ENCODE measurements at regions not wholly inside any gene's neighbourhood (a gene's known extent, or its start where the extent isn't known, plus 50 kb on each side); places are given as distances from the start of the nearest gene placed in this dataset.

DNA sequence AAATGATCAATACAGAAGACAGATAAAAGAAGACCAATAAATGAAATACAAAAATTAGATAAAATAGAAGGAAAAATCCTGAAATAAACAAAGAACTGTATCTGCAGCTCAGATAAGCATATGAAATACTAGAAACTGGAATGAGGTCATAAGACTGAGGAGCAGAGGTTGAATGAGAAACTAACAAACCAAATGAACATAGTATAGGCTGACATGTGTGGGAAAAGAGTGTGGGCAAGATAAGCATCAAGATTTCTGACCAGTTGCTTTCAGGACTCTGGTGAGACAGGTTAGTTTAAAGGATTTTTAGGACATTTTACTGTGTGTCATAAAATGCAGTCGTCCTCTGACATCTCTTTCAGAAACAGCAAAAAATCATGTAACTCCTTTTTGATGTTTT lies 2073.2 kb upstream of the TENM3 start:
- no peak overlapping the region for H3K4me3 ChIP-seq (replicated peaks; ENCODE audit: insufficient read depth, low read length)
- H3K27me3 ChIP-seq (ENCODE audit: insufficient read depth, poor library complexity, severe bottlenecking) = no peaks in the 10 kb centered on the region
- no peak overlapping the region for H3K27ac ChIP-seq (replicated peaks)
- DNase-seq (ENCODE audit: low read depth in 1 of 2, low spot score in 1 of 2) = no peak
- TF ChIP-seq REST (IDR thresholded peaks at IDR 0.05; ENCODE audit: insufficient replicate concordance, low read depth) = no peak
- no peak for TF ChIP-seq SPI1 (IDR thresholded peaks at IDR 0.05; ENCODE audit: borderline replicate concordance, low read depth)
- no peak for TF ChIP-seq GABPA (IDR thresholded peaks at IDR 0.05; ENCODE audit: low read depth)
- TF ChIP-seq, protein P1, sequence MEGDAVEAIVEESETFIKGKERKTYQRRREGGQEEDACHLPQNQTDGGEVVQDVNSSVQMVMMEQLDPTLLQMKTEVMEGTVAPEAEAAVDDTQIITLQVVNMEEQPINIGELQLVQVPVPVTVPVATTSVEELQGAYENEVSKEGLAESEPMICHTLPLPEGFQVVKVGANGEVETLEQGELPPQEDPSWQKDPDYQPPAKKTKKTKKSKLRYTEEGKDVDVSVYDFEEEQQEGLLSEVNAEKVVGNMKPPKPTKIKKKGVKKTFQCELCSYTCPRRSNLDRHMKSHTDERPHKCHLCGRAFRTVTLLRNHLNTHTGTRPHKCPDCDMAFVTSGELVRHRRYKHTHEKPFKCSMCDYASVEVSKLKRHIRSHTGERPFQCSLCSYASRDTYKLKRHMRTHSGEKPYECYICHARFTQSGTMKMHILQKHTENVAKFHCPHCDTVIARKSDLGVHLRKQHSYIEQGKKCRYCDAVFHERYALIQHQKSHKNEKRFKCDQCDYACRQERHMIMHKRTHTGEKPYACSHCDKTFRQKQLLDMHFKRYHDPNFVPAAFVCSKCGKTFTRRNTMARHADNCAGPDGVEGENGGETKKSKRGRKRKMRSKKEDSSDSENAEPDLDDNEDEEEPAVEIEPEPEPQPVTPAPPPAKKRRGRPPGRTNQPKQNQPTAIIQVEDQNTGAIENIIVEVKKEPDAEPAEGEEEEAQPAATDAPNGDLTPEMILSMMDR (IDR thresholded peaks at IDR 0.05; ENCODE audit: insufficient read depth, low read length) = no peak
- TF ChIP-seq POLR2AphosphoS5 (IDR thresholded peaks at IDR 0.05; ENCODE audit: low read depth) = no peak

DNA sequence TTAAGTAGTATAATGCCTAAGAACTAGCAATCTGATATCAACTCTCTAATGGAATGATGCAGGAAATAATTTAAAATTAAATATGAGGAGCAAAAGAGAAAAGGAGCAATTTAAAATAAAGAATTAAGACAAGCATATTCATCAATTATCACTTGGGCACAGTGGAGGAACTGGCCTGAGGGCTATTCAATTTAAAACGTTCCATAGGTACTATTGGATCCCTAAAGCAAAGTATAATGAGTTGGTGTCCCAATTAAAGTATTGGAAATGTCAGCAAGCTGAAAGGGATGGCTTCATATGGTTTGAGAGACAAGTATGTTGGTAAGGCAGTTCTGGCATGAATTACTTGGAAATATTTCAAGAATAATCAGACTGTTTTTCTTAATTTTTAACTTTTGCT lies 2064.1 kb upstream of the TENM3 start:
- Histone ChIP-seq H3K4me3 (replicated peaks; ENCODE audit: insufficient read depth, low read length) (no peak overlapping the region), H3K27ac (replicated peaks) (no peak overlapping the region), H3K27me3 (ENCODE audit: insufficient read depth, poor library complexity, severe bottlenecking) (no peaks in the 10 kb centered on the region)
- TF ChIP-seq GABPA (IDR thresholded peaks at IDR 0.05; ENCODE audit: low read depth) (no peak), POLR2AphosphoS5 (IDR thresholded peaks at IDR 0.05; ENCODE audit: low read depth) (no peak), REST (IDR thresholded peaks at IDR 0.05; ENCODE audit: insufficient replicate concordance, low read depth) (no peak), SPI1 (IDR thresholded peaks at IDR 0.05; ENCODE audit: borderline replicate concordance, low read depth) (no peak)
- TF ChIP-seq, protein P1 (IDR thresholded peaks at IDR 0.05; ENCODE audit: insufficient read depth, low read length) = no peak
- no peak for DNase-seq (ENCODE audit: low read depth in 1 of 2, low spot score in 1 of 2)

GRCh38 chr4:180189666-180190065 lies 2053.5 kb upstream of the TENM3 start:
- no peaks in the 10 kb centered on the region for H3K27me3 ChIP-seq (ENCODE audit: insufficient read depth, poor library complexity, severe bottlenecking)
- no peak overlapping the region for H3K4me3 ChIP-seq (replicated peaks; ENCODE audit: insufficient read depth, low read length)
- no peak for DNase-seq (ENCODE audit: low read depth in 1 of 2, low spot score in 1 of 2)
- H3K27ac ChIP-seq (replicated peaks) = no peak overlapping the region
- TF ChIP-seq GABPA (IDR thresholded peaks at IDR 0.05; ENCODE audit: low read depth) (no peak), REST (IDR thresholded peaks at IDR 0.05; ENCODE audit: insufficient replicate concordance, low read depth) (no peak), POLR2AphosphoS5 (IDR thresholded peaks at IDR 0.05; ENCODE audit: low read depth) (no peak), SPI1 (IDR thresholded peaks at IDR 0.05; ENCODE audit: borderline replicate concordance, low read depth) (no peak)
- TF ChIP-seq, protein P1 (IDR thresholded peaks at IDR 0.05; ENCODE audit: insufficient read depth, low read length) = no peak

All from HL-60 (cell line).